HCT116 (cell line): ENCODE measurements at regions not wholly inside any gene's neighbourhood (a gene's known extent, or its start where the extent isn't known, plus 50 kb on each side); places are given as distances from the start of the nearest gene placed in this dataset.

ENCODE experiments used
- ATAC-seq: fragments of 200-7000 bp; cut with Tn5 transposase; 2 replicates; pipeline ENCODE4 v1.9.1; 2020; ENCODE audit warnings: mild to moderate bottlenecking, moderate library complexity
- BruUV-seq: library from RNA; stranded (reverse); fragments of 400-500 nt; replicated peaks from 2 replicates; lab custom pipeline; 2021; lab: Mats Ljungman, UMichigan
- CTCF ChIA-PET: fragments of 300-600 bp; sonication (Branson Sonifier 250); formaldehyde crosslinking; loops from one replicate; lab custom pipeline; 2021; ENCODE audit warnings: antibody characterized with exemption; lab: Charles Lee
- POLR2A ChIA-PET: fragments of 300-600, 350-600 bp; sonication (Branson Sonifier 250); formaldehyde crosslinking; loops from one replicate; lab custom pipeline; 2021; ENCODE audit warnings: antibody characterized with exemption; lab: Charles Lee
- RAD21 ChIA-PET, 2 experiments: fragments of 300-600 bp; sonication (Branson Sonifier 250); formaldehyde crosslinking; loops; one replicate each; lab custom pipeline; 2023; ENCODE audit warnings: low total read pairs in 2 of 2; ENCODE audit not compliant: uncharacterized antibody in 2 of 2, unreplicated experiment in 2 of 2, low non-redundant PET in 1 of 2; lab: Charles Lee
- DNase-seq: peaks from one replicate; pipeline ENCODE4 v3.0.0-alpha.2; 2010; ENCODE audit warnings: low read depth, low spot score
- H2AFZ ChIP-seq: fragments of 200-600 bp; shearing (Covaris generic), sonication (generic); 2 replicates; pipeline ENCODE4 v1.6.1; 2017; ENCODE audit warnings: low read depth, mixed run types, mixed read lengths, antibody characterized with exemption, low read length; ENCODE audit not compliant: poor library complexity, severe bottlenecking
- H3K27ac ChIP-seq: 2 replicates; pipeline ENCODE4 v1.5.1; 2012; ENCODE audit warnings: low read depth, low read length
- H3K27me3 ChIP-seq: fragments of 200-600 bp; sonication (generic); 2 replicates; pipeline ENCODE4 v1.6.1; 2016; ENCODE audit warnings: mixed run types, low read length, mixed read lengths; ENCODE audit not compliant: insufficient read depth
- H3K36me3 ChIP-seq, 2 experiments: fragments of 200-500 bp in 1 of 2; fragments of 200-600 bp in 1 of 2; sonication (Bioruptor generic) in 1 of 2; sonication (generic) in 1 of 2; 2 replicates each; pipeline versions ENCODE4 v1.5.1 to v1.6.1; 2014 to 2016; ENCODE audit warnings: low read length in 2 of 2, inconsistent platforms in 1 of 2, mixed read lengths in 1 of 2, mixed run types in 1 of 2; ENCODE audit not compliant: insufficient read depth in 2 of 2, control insufficient read depth in 1 of 2
- H3K4me1 ChIP-seq, 2 experiments: fragments of 200-600 bp in 1 of 2; sonication (generic) in 1 of 2; 2 replicates each; pipeline versions ENCODE4 v1.5.1 to v1.6.1; 2012 to 2017; ENCODE audit warnings: low read length in 2 of 2, inconsistent platforms in 1 of 2, mild to moderate bottlenecking in 1 of 2, mixed read lengths in 1 of 2, mixed run types in 1 of 2, moderate library complexity in 1 of 2; ENCODE audit not compliant: insufficient read depth in 2 of 2, control insufficient read depth in 1 of 2
- H3K4me2 ChIP-seq: fragments of 200-600 bp; sonication (generic); 2 replicates; pipeline ENCODE4 v1.6.1; 2017; ENCODE audit warnings: mixed run types, low read length, mixed read lengths
- H3K4me3 ChIP-seq, 2 experiments: fragments of 200-600 bp in 1 of 2; sonication (generic) in 1 of 2; replicated peaks in 1 of 2; 2 replicates each; pipeline ENCODE4 v1.5.1; 2011 to 2016; ENCODE audit warnings: low read length in 2 of 2, control low read depth in 1 of 2, low read depth in 1 of 2, mild to moderate bottlenecking in 1 of 2, mixed read lengths in 1 of 2, mixed run types in 1 of 2
- H3K79me2 ChIP-seq: fragments of 200-600 bp; sonication (generic); 2 replicates; pipeline ENCODE4 v1.6.1; 2017; ENCODE audit warnings: mild to moderate bottlenecking, mixed run types, low read length, moderate library complexity, mixed read lengths; ENCODE audit not compliant: insufficient read depth
- H3K9ac ChIP-seq: fragments of 200-600 bp; sonication (generic); 2 replicates; pipeline ENCODE4 v1.6.1; 2016; ENCODE audit warnings: low read length, mixed read lengths
- H3K9me2 ChIP-seq: fragments of 200-600 bp; sonication (generic), shearing (Covaris generic); 2 replicates; pipeline ENCODE4 v1.6.1; 2017; ENCODE audit warnings: mixed run types, mild to moderate bottlenecking, moderate library complexity; ENCODE audit not compliant: insufficient read depth
- H3K9me3 ChIP-seq, 2 experiments: fragments of 200-500 bp in 1 of 2; fragments of 200-600 bp in 1 of 2; sonication (Bioruptor generic) in 1 of 2; sonication (generic) in 1 of 2; 2 replicates each; pipeline ENCODE4 v1.6.1; 2014 to 2017; ENCODE audit warnings: low read length in 2 of 2, mixed read lengths in 2 of 2, inconsistent platforms in 1 of 2, low read depth in 1 of 2, mild to moderate bottlenecking in 1 of 2, mixed run types in 1 of 2, moderate library complexity in 1 of 2; ENCODE audit not compliant: control insufficient read depth in 1 of 2, insufficient read depth in 1 of 2
- H4K20me1 ChIP-seq: fragments of 200-600 bp; sonication (generic), shearing (Covaris generic); 2 replicates; pipeline ENCODE4 v1.6.1; 2017; ENCODE audit warnings: mixed run types, mild to moderate bottlenecking, moderate library complexity; ENCODE audit not compliant: insufficient read depth
- CBX3 ChIP-seq: IDR thresholded peaks from 2 replicates; pipeline ENCODE4 v1.6.1; 2012; ENCODE audit warnings: low read depth
- CEBPB ChIP-seq: IDR thresholded peaks from 2 replicates; pipeline ENCODE4 v1.6.1; 2012; ENCODE audit warnings: low read depth
- EGR1 ChIP-seq: IDR thresholded peaks from 2 replicates; pipeline ENCODE4 v1.6.1; 2012; ENCODE audit warnings: low read depth
- ELF1 ChIP-seq: IDR thresholded peaks from 2 replicates; pipeline ENCODE4 v1.6.1; 2012; ENCODE audit warnings: low read depth, borderline replicate concordance
- EZH2 ChIP-seq: fragments of 200-600 bp; sonication (generic); IDR thresholded peaks from 2 replicates; pipeline ENCODE4 v1.6.1; 2017; ENCODE audit warnings: antibody characterized with exemption, mixed run types
- EZH2phosphoT487 ChIP-seq: fragments of 200-600 bp; IDR thresholded peaks from 2 replicates; pipeline ENCODE4 v1.6.1; 2018; ENCODE audit warnings: antibody characterized with exemption, borderline replicate concordance
- FOSL1 ChIP-seq: IDR thresholded peaks from 2 replicates; pipeline ENCODE4 v1.6.1; 2012; ENCODE audit warnings: low read depth
- JUND ChIP-seq: IDR thresholded peaks from 2 replicates; pipeline ENCODE4 v1.6.1; 2012
- POLR2AphosphoS5 ChIP-seq: IDR thresholded peaks from 2 replicates; pipeline ENCODE4 v1.6.1; 2011; ENCODE audit warnings: mild to moderate bottlenecking, low read depth, low read length, moderate library complexity
- RAD21 ChIP-seq: IDR thresholded peaks from 2 replicates; pipeline ENCODE4 v1.6.1; 2012; ENCODE audit warnings: low read depth, mild to moderate bottlenecking
- REST ChIP-seq: IDR thresholded peaks from 2 replicates; pipeline ENCODE4 v1.6.1; 2012; ENCODE audit warnings: low read depth
- SIN3A ChIP-seq: IDR thresholded peaks from 2 replicates; pipeline ENCODE4 v1.6.1; 2012; ENCODE audit warnings: low read depth
- SP1 ChIP-seq: IDR thresholded peaks from 2 replicates; pipeline ENCODE4 v1.6.1; 2012; ENCODE audit warnings: low read depth
- YY1 ChIP-seq: IDR thresholded peaks from 2 replicates; pipeline ENCODE4 v1.6.1; 2011; ENCODE audit warnings: low read length, low read depth, moderate library complexity, mild to moderate bottlenecking; ENCODE audit not compliant: insufficient replicate concordance; ENCODE audit errors: extremely low read depth
- ZBTB33 ChIP-seq: IDR thresholded peaks from 2 replicates; pipeline ENCODE4 v1.6.1; 2011; ENCODE audit warnings: mild to moderate bottlenecking, low read length, moderate library complexity; ENCODE audit not compliant: insufficient replicate concordance; ENCODE audit errors: extremely low read depth
- ZNF274 ChIP-seq: fragments of 200-500 bp; sonication (Bioruptor generic); IDR thresholded peaks from 2 replicates; pipeline ENCODE4 v1.6.1; 2014; ENCODE audit warnings: mild to moderate bottlenecking, low read depth, low read length, inconsistent platforms
- intact Hi-C: fragments of 100-400 bp; cut with micrococcal nuclease; formaldehyde crosslinking; loops from 2 replicates; pipeline ENCODE4 v1.10.0; 2022
- TF ChIP-seq, protein P1 (sequence below): IDR thresholded peaks from 2 replicates; pipeline ENCODE4 v1.6.1; 2012

GRCh38 chr2:12948231-12948960 lies 231.7 kb downstream of the TRIB2 start:
- H4K20me1 ChIP-seq, result no peaks in the 10 kb centered on the region
- RAD21 ChIA-PET, result no interaction called here
- no peaks in the 10 kb centered on the region for H3K4me1 ChIP-seq
- POLR2A ChIA-PET, result no interaction called here
- no peak overlapping the region for H3K27ac ChIP-seq
- H3K9me2 ChIP-seq, result no peaks in the 10 kb centered on the region
- H2AFZ ChIP-seq, result no peak overlapping the region
- no peak overlapping the region for H3K4me2 ChIP-seq
- TF ChIP-seq EZH2 (no peak), EGR1 (no peak), ELF1 (no peak), EZH2phosphoT487 (no peak), ZNF274 (no peak), POLR2AphosphoS5 (no peak)
- TF ChIP-seq, protein P1, sequence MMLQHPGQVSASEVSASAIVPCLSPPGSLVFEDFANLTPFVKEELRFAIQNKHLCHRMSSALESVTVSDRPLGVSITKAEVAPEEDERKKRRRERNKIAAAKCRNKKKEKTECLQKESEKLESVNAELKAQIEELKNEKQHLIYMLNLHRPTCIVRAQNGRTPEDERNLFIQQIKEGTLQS, result no peak
- H3K36me3 ChIP-seq, result no peaks in the 10 kb centered on the region
- intact Hi-C loops, result no loop called here
- no peaks in the 10 kb centered on the region for H3K27me3 ChIP-seq
- no peak overlapping the region for H3K9ac ChIP-seq
- no peak overlapping the region for H3K4me3 ChIP-seq
- BruUV-seq, result no TSS peak
- H3K79me2 ChIP-seq, result no peaks in the 10 kb centered on the region
- ATAC-seq, result no peak
- CTCF ChIA-PET, result no interaction called here
- H3K9me3 ChIP-seq, result no peaks in the 10 kb centered on the region
- no peak for DNase-seq

DNA sequence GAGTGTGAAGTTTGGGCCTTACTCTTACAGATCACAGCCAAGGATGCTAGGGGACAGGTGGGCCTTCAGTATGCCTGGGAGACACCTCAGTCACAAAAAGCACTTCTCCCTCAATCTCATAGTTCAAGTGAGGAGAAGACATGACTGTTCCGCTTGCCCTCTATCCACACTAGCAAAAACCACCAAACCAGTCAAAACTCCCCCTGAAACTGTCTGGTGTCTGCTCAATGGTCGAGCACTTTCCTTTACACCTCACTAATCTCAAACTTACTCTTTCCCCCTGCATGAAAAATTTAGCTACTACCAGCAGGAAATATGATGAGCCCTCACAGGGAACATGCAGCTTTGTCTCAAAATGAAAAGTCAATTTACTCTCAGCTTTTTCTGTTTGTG lies 232.2 kb downstream of the TRIB2 start:
- ChIA-PET CTCF (no interaction called here), RAD21 (no interaction called here), POLR2A (no interaction called here)
- BruUV-seq, result no TSS peak
- H3K79me2 ChIP-seq, result no peaks in the 10 kb centered on the region
- DNase-seq (no peak), ATAC-seq (no peak)
- H3K4me3 ChIP-seq, result no peak overlapping the region
- intact Hi-C loops, result no loop called here
- H3K36me3 ChIP-seq, result no peaks in the 10 kb centered on the region
- no peak overlapping the region for H3K4me2 ChIP-seq
- no peak overlapping the region for H2AFZ ChIP-seq
- no peaks in the 10 kb centered on the region for H3K9me2 ChIP-seq
- H3K27me3 ChIP-seq, result no peaks in the 10 kb centered on the region
- H3K4me1 ChIP-seq, result no peaks in the 10 kb centered on the region
- no peaks in the 10 kb centered on the region for H3K9me3 ChIP-seq
- H3K9ac ChIP-seq, result no peak overlapping the region
- no peaks in the 10 kb centered on the region for H4K20me1 ChIP-seq
- no peak overlapping the region for H3K27ac ChIP-seq
- TF ChIP-seq ZBTB33 (no peak), RAD21 (no peak), CBX3 (no peak), SIN3A (no peak), CEBPB (no peak), EZH2 (no peak), REST (no peak), YY1 (no peak), FOSL1 (no peak), JUND (no peak), SP1 (no peak)
